ENCODE measurements at regions not wholly inside any gene's neighbourhood (a gene's known extent, or its start where the extent isn't known, plus 50 kb on each side); places are given as distances from the start of the nearest gene placed in this dataset.

- Histone ChIP-seq H3K27ac (replicated peaks) (no peak overlapping the region), H3K4me1 (no peaks in the 10 kb centered on the region), H3K27me3 (ENCODE audit: low read depth) (peaks cover 74% of the 10 kb centered on the region), H3K9me3 (replicated peaks) (no peaks in the 10 kb centered on the region), H3K4me3 (no peak overlapping the region), H3K36me3 (no peaks in the 10 kb centered on the region)
- no peak for TF ChIP-seq CTCF (IDR thresholded peaks at IDR 0.05; ENCODE audit: borderline replicate concordance)
- no peak for DNase-seq
- intact Hi-C loops (cut with micrococcal nuclease) = no loop called here
Observed at GRCh38 chr17:34826332-34826731, 134.9 kb downstream of the CCT6B start.

DNA sequence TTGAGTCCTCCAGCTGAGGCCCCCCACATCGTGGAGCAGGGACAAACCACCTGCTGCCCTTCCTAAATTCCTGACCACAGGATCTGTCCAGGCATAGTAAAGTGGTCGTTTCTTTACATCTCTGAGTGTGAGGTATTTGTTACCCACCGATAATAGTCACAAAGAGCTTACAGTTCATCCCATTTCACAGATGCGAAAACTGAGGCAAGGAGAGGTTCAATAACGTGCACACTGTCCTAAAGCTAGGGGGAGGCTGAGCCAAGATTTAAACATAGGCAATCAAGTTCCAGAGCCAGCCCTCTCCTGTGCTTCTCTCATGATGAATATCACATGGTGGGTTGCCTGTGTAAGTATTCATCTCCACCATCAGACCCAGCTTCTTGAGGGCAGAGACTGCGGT is 135.4 kb downstream of the CCT6B start:
- Histone ChIP-seq H3K27me3 (ENCODE audit: low read depth) (peaks cover 79% of the 10 kb centered on the region), H3K4me1 (no peaks in the 10 kb centered on the region), H3K36me3 (no peaks in the 10 kb centered on the region), H3K27ac (replicated peaks) (no peak overlapping the region), H3K4me3 (no peak overlapping the region), H3K9me3 (replicated peaks) (no peaks in the 10 kb centered on the region)
- DNase-seq = no peak
- TF ChIP-seq CTCF (IDR thresholded peaks at IDR 0.05; ENCODE audit: borderline replicate concordance) = no peak
- intact Hi-C loops (cut with micrococcal nuclease) = no loop called here

GRCh38 chr17:34825102-34825501 is 136.2 kb downstream of the CCT6B start:
- Histone ChIP-seq H3K4me1 (no peaks in the 10 kb centered on the region), H3K27me3 (ENCODE audit: low read depth) (peaks cover 86% of the 10 kb centered on the region), H3K27ac (replicated peaks) (no peak overlapping the region), H3K36me3 (no peaks in the 10 kb centered on the region), H3K4me3 (no peak overlapping the region), H3K9me3 (replicated peaks) (no peaks in the 10 kb centered on the region)
- TF ChIP-seq CTCF (IDR thresholded peaks at IDR 0.05; ENCODE audit: borderline replicate concordance) = no peak
- no peak for DNase-seq
- intact Hi-C loops (cut with micrococcal nuclease) = no loop called here

GRCh38 chr17:34823023-34823422 is 138.2 kb downstream of the CCT6B start:
- Histone ChIP-seq H3K4me3 (no peak overlapping the region), H3K27me3 (ENCODE audit: low read depth) (peaks cover 93% of the 10 kb centered on the region), H3K9me3 (replicated peaks) (no peaks in the 10 kb centered on the region), H3K27ac (replicated peaks) (no peak overlapping the region), H3K4me1 (no peaks in the 10 kb centered on the region), H3K36me3 (no peaks in the 10 kb centered on the region)
- intact Hi-C loops (cut with micrococcal nuclease) = no loop called here
- no peak for TF ChIP-seq CTCF (IDR thresholded peaks at IDR 0.05; ENCODE audit: borderline replicate concordance)
- DNase-seq = no peak

DNA sequence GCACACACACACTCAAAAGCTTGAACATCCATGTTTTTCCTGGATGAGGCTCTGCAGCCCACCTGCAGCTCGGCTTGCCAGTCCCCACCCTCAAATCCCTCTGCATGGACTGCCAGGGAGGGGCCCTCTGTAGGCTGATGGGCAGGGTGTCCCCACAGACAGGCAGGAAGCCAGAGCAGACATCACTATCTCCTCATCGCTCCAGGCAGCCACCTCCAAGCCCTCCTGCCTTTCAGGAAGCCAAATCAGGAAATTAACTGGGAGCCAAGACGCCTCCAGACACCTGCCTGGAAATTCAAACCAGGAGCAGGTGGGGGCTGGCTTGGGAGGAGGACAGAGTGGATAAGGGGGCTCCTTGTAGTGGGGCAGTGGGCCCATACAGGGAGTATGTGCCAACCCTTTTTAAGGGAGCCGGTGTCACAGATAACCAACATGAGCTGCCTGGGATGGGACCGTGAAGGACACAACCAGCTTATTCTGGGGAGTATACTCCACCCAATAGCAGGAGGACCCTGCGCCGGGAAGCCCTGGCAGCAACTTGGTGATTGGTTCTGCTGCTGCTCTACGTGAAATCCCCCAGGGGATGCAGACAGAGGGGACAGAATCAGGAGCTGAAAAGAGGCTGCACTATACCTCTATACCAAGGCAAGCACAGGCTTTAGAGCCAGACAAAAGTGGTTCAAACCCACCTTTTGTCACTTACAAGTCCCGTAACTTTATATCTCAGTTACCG is 139.1 kb downstream of the CCT6B start:
- H3K27me3 ChIP-seq (ENCODE audit: low read depth) = peaks cover 93% of the 10 kb centered on the region
- DNase-seq = no peak
- no peaks in the 10 kb centered on the region for H3K9me3 ChIP-seq (replicated peaks)
- no peaks in the 10 kb centered on the region for H3K4me1 ChIP-seq
- H3K4me3 ChIP-seq = no peak overlapping the region
- intact Hi-C loops (cut with micrococcal nuclease) = no loop called here
- no peak for TF ChIP-seq CTCF (IDR thresholded peaks at IDR 0.05; ENCODE audit: borderline replicate concordance)
- H3K36me3 ChIP-seq = no peaks in the 10 kb centered on the region
- no peak overlapping the region for H3K27ac ChIP-seq (replicated peaks)
